Ascending aorta (tissue), 2 donors: ENCODE measurements at regions not wholly inside any gene's neighbourhood (a gene's known extent, or its start where the extent isn't known, plus 50 kb on each side); places are given as distances from the start of the nearest gene placed in this dataset.

Experiments used
- DNase-seq, 2 donors: peaks; one replicate each; pipeline ENCODE4 v3.0.0-alpha.2; 2019; ENCODE audit warnings: low spot score in 2 of 2
- H3K27ac ChIP-seq, 2 donors: fragments of 200-600 bp; sonication (generic); one replicate each; pipeline ENCODE4 v1.5.1; 2016 to 2017; ENCODE audit warnings: mild to moderate bottlenecking in 1 of 2
- H3K27me3 ChIP-seq: fragments of 200-600 bp; sonication (generic); one replicate; pipeline ENCODE4 v1.5.1; 2017
- H3K36me3 ChIP-seq, 2 donors: fragments of 200-600 bp; sonication (generic); one replicate each; pipeline ENCODE4 v1.5.1; 2016
- H3K4me1 ChIP-seq, 2 donors: fragments of 200-600 bp; sonication (generic); one replicate each; pipeline ENCODE4 v1.5.1; 2016 to 2017; ENCODE audit warnings: mild to moderate bottlenecking in 1 of 2
- H3K4me3 ChIP-seq, 2 donors: fragments of 200-600 bp; sonication (generic); one replicate each; pipeline ENCODE4 v1.5.1; 2016 to 2017; ENCODE audit warnings: mild to moderate bottlenecking in 1 of 2
- H3K9me3 ChIP-seq, 2 donors: fragments of 200-600 bp; sonication (generic); one replicate each; pipeline ENCODE4 v1.5.1; 2016
- CTCF ChIP-seq, 3 experiments: fragments of 200-600 bp in 2 of 3; fragments of 450-650 bp in 1 of 3; sonication (generic) in 2 of 3; IDR thresholded peaks; one replicate each; pipeline ENCODE4 v1.5.1; 2016 to 2019; ENCODE audit warnings: antibody characterized with exemption in 3 of 3, mild to moderate bottlenecking in 1 of 3, moderate library complexity in 1 of 3
- intact Hi-C: fragments of 100-400 bp; cut with DNase I; formaldehyde crosslinking; loops from one replicate; pipeline ENCODE4 v1.15.1; 2023

- intact Hi-C loops: no loop called here
- no peak for DNase-seq
Observed at GRCh38 chr5:6188344-6188743, 190.0 kb downstream of the MED10 start.

GRCh38 chr5:6187501-6187900, 190.8 kb downstream of the MED10 start:
- H3K9me3 ChIP-seq: no peaks in the 10 kb centered on the region
- intact Hi-C loops: no loop called here
- no peak for TF ChIP-seq CTCF (IDR thresholded peaks at IDR 0.05)

More at GRCh38 chr5:6188344-6188743, 190.0 kb downstream of the MED10 start:
- no peak overlapping the region for H3K27ac ChIP-seq
- TF ChIP-seq CTCF (IDR thresholded peaks at IDR 0.05): no peak
- H3K9me3 ChIP-seq: no peaks in the 10 kb centered on the region
- no peak overlapping the region for H3K4me3 ChIP-seq
- H3K27me3 ChIP-seq: no peaks in the 10 kb centered on the region
- no peaks in the 10 kb centered on the region for H3K36me3 ChIP-seq
- no peaks in the 10 kb centered on the region for H3K4me1 ChIP-seq

GRCh38 chr5:6185574-6185973, 192.8 kb downstream of the MED10 start:
- Histone ChIP-seq H3K27ac (no peak overlapping the region), H3K4me3 (no peak overlapping the region), H3K36me3 (no peaks in the 10 kb centered on the region), H3K4me1 (no peaks in the 10 kb centered on the region), H3K9me3 (no peaks in the 10 kb centered on the region), H3K27me3 (no peaks in the 10 kb centered on the region)
- intact Hi-C loops: no loop called here
- TF ChIP-seq CTCF (IDR thresholded peaks at IDR 0.05): no peak
- no peak for DNase-seq

More at GRCh38 chr5:6187501-6187900, 190.8 kb downstream of the MED10 start:
- no peak for DNase-seq
- Histone ChIP-seq H3K36me3 (no peaks in the 10 kb centered on the region), H3K4me1 (no peaks in the 10 kb centered on the region), H3K27ac (no peak overlapping the region), H3K4me3 (no peak overlapping the region), H3K27me3 (no peaks in the 10 kb centered on the region)

GRCh38 chr5:6184481-6184880, 193.9 kb downstream of the MED10 start:
- no peak for TF ChIP-seq CTCF (IDR thresholded peaks at IDR 0.05)
- no peak overlapping the region for H3K4me3 ChIP-seq
- DNase-seq: no peak
- no peak overlapping the region for H3K27ac ChIP-seq
- no peaks in the 10 kb centered on the region for H3K27me3 ChIP-seq
- no peaks in the 10 kb centered on the region for H3K36me3 ChIP-seq
- no peaks in the 10 kb centered on the region for H3K4me1 ChIP-seq
- H3K9me3 ChIP-seq: no peaks in the 10 kb centered on the region
- intact Hi-C loops: no loop called here

- H3K27ac ChIP-seq: no peak overlapping the region
- no peaks in the 10 kb centered on the region for H3K4me1 ChIP-seq
- intact Hi-C loops: no loop called here
- no peaks in the 10 kb centered on the region for H3K36me3 ChIP-seq
- no peak overlapping the region for H3K4me3 ChIP-seq
- DNase-seq: no peak
- no peaks in the 10 kb centered on the region for H3K9me3 ChIP-seq
- no peaks in the 10 kb centered on the region for H3K27me3 ChIP-seq
- TF ChIP-seq CTCF (IDR thresholded peaks at IDR 0.05): no peak
Observed at GRCh38 chr5:6183391-6184390, 194.7 kb downstream of the MED10 start.
